HG03175 (cell line): ENCODE measurements at regions not wholly inside any gene's neighbourhood (a gene's known extent, or its start where the extent isn't known, plus 50 kb on each side); places are given as distances from the start of the nearest gene placed in this dataset.

Experiments used
- ATAC-seq: cut with Tn5 transposase; IDR thresholded peaks from one replicate; pipeline ENCODE4 v1.9.1; 2021; ENCODE audit warnings: mild to moderate bottlenecking, moderate library complexity; ENCODE audit not compliant: unreplicated experiment

- no peak for ATAC-seq
These were observed 154.1 kb upstream of the SOX9 start for GRCh38 chr17:71966459-71967313.

GRCh38 chr17:71969500-71969899, 151.3 kb upstream of the SOX9 start:
- ATAC-seq, result no peak

- ATAC-seq, result no peak
These were observed 150.5 kb upstream of the SOX9 start for GRCh38 chr17:71970312-71970711.

- ATAC-seq, result no peak
These were observed 146.8 kb upstream of the SOX9 start for GRCh38 chr17:71974051-71974450.

GRCh38 chr17:71975331-71975801, 145.5 kb upstream of the SOX9 start:
- no peak for ATAC-seq

- no peak for ATAC-seq
These were observed 144.7 kb upstream of the SOX9 start for GRCh38 chr17:71976011-71976649.

GRCh38 chr17:71978435-71978834, 142.4 kb upstream of the SOX9 start:
- no peak for ATAC-seq

- ATAC-seq, result no peak
These were observed 140.6 kb upstream of the SOX9 start for GRCh38 chr17:71980171-71980570.

GRCh38 chr17:71983828-71984227, 137.0 kb upstream of the SOX9 start:
- ATAC-seq, result no peak

GRCh38 chr17:71985111-71986039, 135.4 kb upstream of the SOX9 start:
- ATAC-seq, result no peak

GRCh38 chr17:71986886-71987285, 133.9 kb upstream of the SOX9 start:
- ATAC-seq, result no peak

- ATAC-seq, result peak; percentile 69
These were observed 133.2 kb upstream of the SOX9 start for GRCh38 chr17:71987634-71988033.

- ATAC-seq, result no peak
These were observed 131.7 kb upstream of the SOX9 start for GRCh38 chr17:71989117-71989516.

- no peak for ATAC-seq
These were observed 127.5 kb upstream of the SOX9 start for GRCh38 chr17:71993363-71993762.

- ATAC-seq, result no peak
These were observed 125.2 kb upstream of the SOX9 start for GRCh38 chr17:71995590-71995989.

GRCh38 chr17:72004011-72004427, 116.8 kb upstream of the SOX9 start:
- ATAC-seq, result no peak

GRCh38 chr17:72004611-72005331, 116.0 kb upstream of the SOX9 start:
- peak; percentile 60 for ATAC-seq

- peak; percentile 42 for ATAC-seq
These were observed 115.3 kb upstream of the SOX9 start for GRCh38 chr17:72005332-72006163.

GRCh38 chr17:72008236-72008876, 112.5 kb upstream of the SOX9 start:
- ATAC-seq, result no peak
